SK-N-SH treated with all-trans-retinoic acid at 6 μM for 48 hours (cell line): ENCODE measurements at regions not wholly inside any gene's neighbourhood (a gene's known extent, or its start where the extent isn't known, plus 50 kb on each side); places are given as distances from the start of the nearest gene placed in this dataset.

Experiments
- ATAC-seq: fragments of 200-7000 bp; cut with Tn5 transposase; 3 replicates; pipeline ENCODE4 v1.9.1; 2020; ENCODE audit warnings: mild to moderate bottlenecking, moderate library complexity
- ARNTL ChIP-seq: fragments of 450-650 bp; formaldehyde crosslinking; IDR thresholded peaks from 2 replicates; pipeline ENCODE4 v1.5.0; 2020; ENCODE audit warnings: low read depth, mild to moderate bottlenecking, moderate library complexity, borderline replicate concordance
- BACH2 ChIP-seq: fragments of 250-450 bp; sonication (Bioruptor Pico); IDR thresholded peaks from 2 replicates; pipeline ENCODE4 v1.9.0; 2021; ENCODE audit warnings: mild to moderate bottlenecking, borderline replicate concordance
- CREB5 ChIP-seq: fragments of 250-450 bp; sonication (Bioruptor Pico); IDR thresholded peaks from 2 replicates; pipeline ENCODE4 v1.5.1; 2020; ENCODE audit warnings: low read depth, mild to moderate bottlenecking, moderate library complexity
- CSDC2 ChIP-seq: fragments of 250-450 bp; sonication (Bioruptor Pico); IDR thresholded peaks from 2 replicates; pipeline ENCODE4 v1.5.0; 2020; ENCODE audit warnings: mild to moderate bottlenecking, moderate library complexity
- CSRNP3 ChIP-seq: fragments of 250-450 bp; sonication (Bioruptor Pico); IDR thresholded peaks from 2 replicates; pipeline ENCODE4 v1.5.1; 2021; ENCODE audit warnings: mild to moderate bottlenecking, moderate library complexity
- GLIS3 ChIP-seq: fragments of 250-450 bp; sonication (Bioruptor Pico); IDR thresholded peaks from 2 replicates; pipeline ENCODE4 v1.5.0; 2020; ENCODE audit warnings: mild to moderate bottlenecking, moderate library complexity
- ISL1 ChIP-seq: fragments of 250-450 bp; sonication (Bioruptor Pico); IDR thresholded peaks from 2 replicates; pipeline ENCODE4 v2.1.2; 2022; ENCODE audit warnings: mild to moderate bottlenecking, moderate library complexity
- POU6F1 ChIP-seq: fragments of 250-450 bp; sonication (Bioruptor Pico); IDR thresholded peaks from 2 replicates; pipeline ENCODE4 v1.8.0; 2021; ENCODE audit warnings: low read depth, mild to moderate bottlenecking, moderate library complexity, borderline replicate concordance
- RARB ChIP-seq: fragments of 250-450 bp; sonication (Bioruptor Pico); IDR thresholded peaks from 2 replicates; pipeline ENCODE4 v1.8.0; 2021; ENCODE audit warnings: mild to moderate bottlenecking, moderate library complexity
- SNAI2 ChIP-seq: fragments of 250-450 bp; sonication (Bioruptor Pico); IDR thresholded peaks from 2 replicates; pipeline ENCODE4 v1.5.0; 2020; ENCODE audit warnings: mild to moderate bottlenecking, moderate library complexity
- TCF4 ChIP-seq: fragments of 250-450 bp; sonication (Bioruptor Pico); IDR thresholded peaks from 2 replicates; pipeline ENCODE4 v1.8.0; 2021; ENCODE audit warnings: mild to moderate bottlenecking, moderate library complexity, borderline replicate concordance
- TOX ChIP-seq: fragments of 250-450 bp; sonication (Bioruptor Pico); IDR thresholded peaks from 2 replicates; pipeline ENCODE4 v1.8.0; 2021; ENCODE audit warnings: mild to moderate bottlenecking, moderate library complexity, borderline replicate concordance
- TSHZ2 ChIP-seq: fragments of 250-450 bp; sonication (Bioruptor Pico); IDR thresholded peaks from 2 replicates; pipeline ENCODE4 v1.5.0; 2020; ENCODE audit warnings: mild to moderate bottlenecking, moderate library complexity
- ZC3H10 ChIP-seq: fragments of 250-450 bp; sonication (Bioruptor Pico); IDR thresholded peaks from 2 replicates; pipeline ENCODE4 v1.5.1; 2021; ENCODE audit warnings: mild to moderate bottlenecking, moderate library complexity
- ZFP3 ChIP-seq: fragments of 250-450 bp; sonication (Bioruptor Pico); IDR thresholded peaks from 2 replicates; pipeline ENCODE4 v1.5.0; 2020; ENCODE audit warnings: mild to moderate bottlenecking, moderate library complexity
- ZFP30 ChIP-seq: fragments of 450-650 bp; formaldehyde crosslinking; IDR thresholded peaks from 2 replicates; pipeline ENCODE4 v1.5.0; 2022; ENCODE audit warnings: mild to moderate bottlenecking, moderate library complexity
- ZNF70 ChIP-seq: fragments of 450-650 bp; formaldehyde crosslinking; IDR thresholded peaks from 2 replicates; pipeline ENCODE4 v1.5.0; 2020; ENCODE audit warnings: mild to moderate bottlenecking, moderate library complexity
- ZNF8 ChIP-seq: fragments of 450-650 bp; formaldehyde crosslinking; IDR thresholded peaks from 2 replicates; pipeline ENCODE4 v1.5.0; 2020; ENCODE audit warnings: mild to moderate bottlenecking, moderate library complexity

- ATAC-seq: no peak
- no peak for TF ChIP-seq CSDC2
- TF ChIP-seq TSHZ2 (CRISPR knock-in tag): no peak
- no peak for TF ChIP-seq ZNF70 (CRISPR knock-in tag)
- TF ChIP-seq CSRNP3 (CRISPR knock-in tag): no peak
- no peak for TF ChIP-seq ZC3H10 (CRISPR knock-in tag)
- no peak for TF ChIP-seq SNAI2
- TF ChIP-seq ZFP30: no peak
- TF ChIP-seq BACH2: no peak
- TF ChIP-seq POU6F1 (CRISPR knock-in tag): no peak
- TF ChIP-seq GLIS3 (CRISPR knock-in tag): no peak
- TF ChIP-seq, all 23 proteins: peak for 0
Measured at GRCh38 chr20:24872291-24873024, 76.6 kb upstream of the CST7 start.

GRCh38 chr20:24873025-24873620 lies 75.9 kb upstream of the CST7 start:
- TF ChIP-seq CSDC2 (no peak), ARNTL (CRISPR knock-in tag) (no peak), ZFP3 (no peak), TOX (CRISPR knock-in tag) (no peak), RARB (CRISPR knock-in tag) (no peak), ZNF8 (CRISPR knock-in tag) (no peak), CSRNP3 (CRISPR knock-in tag) (no peak), ZNF70 (CRISPR knock-in tag) (no peak), TCF4 (CRISPR knock-in tag) (no peak), ISL1 (CRISPR knock-in tag) (no peak)
- ATAC-seq: no peak

- no peak for ATAC-seq
- TF ChIP-seq TOX (CRISPR knock-in tag): no peak
- no peak for TF ChIP-seq POU6F1 (CRISPR knock-in tag)
- TF ChIP-seq ZFP3: no peak
- no peak for TF ChIP-seq CSDC2
- no peak for TF ChIP-seq RARB (CRISPR knock-in tag)
- no peak for TF ChIP-seq ZNF70 (CRISPR knock-in tag)
- TF ChIP-seq, all 23 proteins: peak for 0
Measured at GRCh38 chr20:24875078-24875477, 74.0 kb upstream of the CST7 start.

- no peak for TF ChIP-seq CREB5 (CRISPR knock-in tag)
Measured at GRCh38 chr20:24877652-24878051, 71.4 kb upstream of the CST7 start.

More at GRCh38 chr20:24877652-24878051, 71.4 kb upstream of the CST7 start:
- no peak for ATAC-seq
